ENCODE measurements at regions not wholly inside any gene's neighbourhood (a gene's known extent, or its start where the extent isn't known, plus 50 kb on each side); places are given as distances from the start of the nearest gene placed in this dataset.

DNA sequence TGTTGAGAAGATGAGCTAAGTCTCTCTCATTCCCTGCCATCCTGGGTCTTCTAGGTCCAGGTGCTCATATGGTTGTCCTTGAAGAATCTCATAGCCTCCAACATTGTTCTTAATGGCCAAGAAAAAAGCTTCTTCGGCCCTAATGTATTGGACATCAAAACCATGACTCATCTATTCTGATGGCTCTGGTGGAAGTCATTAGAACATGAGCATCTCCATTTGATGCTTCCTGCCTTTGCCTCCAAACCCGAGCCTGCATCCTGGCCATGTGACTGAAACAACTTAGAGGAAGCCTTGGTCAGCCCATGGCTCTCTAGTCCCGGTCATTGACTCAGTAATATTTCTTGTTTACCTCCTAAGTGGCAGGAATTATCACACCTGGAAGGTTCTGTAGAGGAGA is 264.1 kb upstream of the FZD8 start:
- no peaks in the 10 kb centered on the region for H3K36me3 Mint-ChIP-seq (ENCODE audit: low read depth)
- no peak overlapping the region for H3K4me3 Mint-ChIP-seq
- H3K4me1 Mint-ChIP-seq, result no peaks in the 10 kb centered on the region
- TF ChIP-seq CTCF (conservative IDR thresholded peaks at IDR 0.05), result no peak
- H3K9me3 Mint-ChIP-seq, result no peaks in the 10 kb centered on the region
- H3K27ac Mint-ChIP-seq (ENCODE audit: unreplicated experiment), result no peak overlapping the region
- no peaks in the 10 kb centered on the region for H3K27me3 Mint-ChIP-seq (ENCODE audit: low read depth)
- DNase-seq (ENCODE audit: low read depth, low spot score), result no peak

DNA sequence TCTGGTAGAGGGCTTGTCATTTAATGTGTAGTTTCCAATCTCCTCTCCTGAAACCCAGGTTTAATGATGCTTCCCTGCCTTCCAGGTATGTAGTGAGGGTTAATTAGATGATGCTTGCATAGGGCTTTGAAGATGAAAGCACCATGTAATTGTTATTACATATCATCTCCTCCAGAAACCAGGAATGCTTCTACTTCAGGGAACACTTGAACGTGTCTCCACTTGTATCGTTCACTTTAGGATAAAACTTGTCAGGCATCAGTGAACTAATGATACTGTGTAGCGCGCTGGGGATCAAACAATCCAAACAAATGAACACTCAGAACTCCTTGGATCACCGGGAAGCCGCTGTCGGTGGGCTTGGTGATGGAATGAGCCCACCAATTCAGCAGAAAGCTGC is 260.9 kb upstream of the FZD8 start:
- Mint-ChIP-seq H3K27me3 (ENCODE audit: low read depth) (no peaks in the 10 kb centered on the region), H3K27ac (ENCODE audit: unreplicated experiment) (no peak overlapping the region), H3K36me3 (ENCODE audit: low read depth) (no peaks in the 10 kb centered on the region), H3K4me1 (peaks cover 7% of the 10 kb centered on the region), H3K4me3 (no peak overlapping the region), H3K9me3 (no peaks in the 10 kb centered on the region)
- no peak for DNase-seq (ENCODE audit: low read depth, low spot score)
- no peak for TF ChIP-seq CTCF (conservative IDR thresholded peaks at IDR 0.05)

DNA sequence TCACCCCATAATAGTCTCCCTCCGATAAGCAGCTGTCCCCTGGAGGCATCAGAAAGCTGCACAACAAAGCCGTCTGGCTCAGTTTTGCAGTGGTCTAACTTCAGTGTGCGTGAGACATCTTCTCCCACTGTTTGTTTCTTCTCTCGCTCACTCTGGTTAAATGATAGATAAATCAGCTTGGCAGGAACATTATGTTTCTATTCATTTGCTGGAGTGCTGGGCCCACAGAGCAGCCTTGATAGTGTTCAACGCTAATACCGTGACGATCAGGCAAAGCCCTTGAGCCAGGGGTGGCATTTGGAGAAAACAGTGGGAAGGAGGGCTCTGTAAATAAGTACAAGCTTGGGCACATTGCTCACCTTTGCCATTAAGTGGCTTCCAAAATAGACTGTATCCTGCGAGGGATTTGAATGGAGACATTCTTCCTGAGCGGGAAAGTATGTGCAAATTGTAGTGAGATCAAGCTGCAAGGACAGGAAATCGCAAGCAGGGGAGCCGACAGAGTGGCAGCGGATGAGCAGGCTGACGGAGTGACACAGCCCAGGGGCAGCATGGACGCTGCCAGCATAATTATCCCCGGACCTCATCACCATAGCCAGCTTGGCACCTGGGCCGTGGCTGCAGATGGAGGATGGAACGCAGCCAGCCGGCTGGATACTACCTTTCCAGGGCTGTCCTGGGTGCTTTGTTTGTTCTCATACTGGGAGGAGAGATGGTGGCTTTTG is 256.8 kb upstream of the FZD8 start:
- no peak overlapping the region for H3K4me3 Mint-ChIP-seq
- peaks cover 7% of the 10 kb centered on the region for H3K4me1 Mint-ChIP-seq
- H3K9me3 Mint-ChIP-seq, result peaks cover 8% of the 10 kb centered on the region
- H3K27ac Mint-ChIP-seq (ENCODE audit: unreplicated experiment), result no peak overlapping the region
- no peak for TF ChIP-seq CTCF (conservative IDR thresholded peaks at IDR 0.05)
- DNase-seq (ENCODE audit: low read depth, low spot score), result no peak
- no peaks in the 10 kb centered on the region for H3K36me3 Mint-ChIP-seq (ENCODE audit: low read depth)
- no peaks in the 10 kb centered on the region for H3K27me3 Mint-ChIP-seq (ENCODE audit: low read depth)

GRCh38 chr10:35896001-35896400 is 253.9 kb upstream of the FZD8 start:
- Mint-ChIP-seq H3K27me3 (ENCODE audit: low read depth) (no peaks in the 10 kb centered on the region), H3K9me3 (peaks cover 8% of the 10 kb centered on the region), H3K36me3 (ENCODE audit: low read depth) (no peaks in the 10 kb centered on the region), H3K27ac (ENCODE audit: unreplicated experiment) (no peak overlapping the region), H3K4me3 (no peak overlapping the region), H3K4me1 (peaks cover 7% of the 10 kb centered on the region)
- no peak for DNase-seq (ENCODE audit: low read depth, low spot score)
- no peak for TF ChIP-seq CTCF (conservative IDR thresholded peaks at IDR 0.05)

GRCh38 chr10:35895331-35895730 is 253.2 kb upstream of the FZD8 start:
- Mint-ChIP-seq H3K9me3 (peaks cover 8% of the 10 kb centered on the region), H3K27ac (ENCODE audit: unreplicated experiment) (no peak overlapping the region), H3K4me3 (no peak overlapping the region), H3K4me1 (peaks cover 7% of the 10 kb centered on the region), H3K36me3 (ENCODE audit: low read depth) (no peaks in the 10 kb centered on the region), H3K27me3 (ENCODE audit: low read depth) (no peaks in the 10 kb centered on the region)
- no peak for DNase-seq (ENCODE audit: low read depth, low spot score)
- no peak for TF ChIP-seq CTCF (conservative IDR thresholded peaks at IDR 0.05)

Data from neural crest cell (in vitro differentiated cells).